GM12892 (cell line): ENCODE measurements at regions not wholly inside any gene's neighbourhood (a gene's known extent, or its start where the extent isn't known, plus 50 kb on each side); places are given as distances from the start of the nearest gene placed in this dataset.

Source experiments
- POLR2A ChIP-seq: IDR thresholded peaks from 2 replicates; pipeline ENCODE4 v1.6.1; 2011; ENCODE audit warnings: low read depth, low read length, control low read depth
- POLR2AphosphoS5 ChIP-seq: IDR thresholded peaks from 2 replicates; pipeline ENCODE4 v1.6.1; 2011; ENCODE audit warnings: low read depth, low read length, control low read depth
- TAF1 ChIP-seq: IDR thresholded peaks from 2 replicates; pipeline ENCODE4 v1.6.1; 2011; ENCODE audit warnings: low read depth, mild to moderate bottlenecking, control low read depth, low read length, borderline replicate concordance

DNA sequence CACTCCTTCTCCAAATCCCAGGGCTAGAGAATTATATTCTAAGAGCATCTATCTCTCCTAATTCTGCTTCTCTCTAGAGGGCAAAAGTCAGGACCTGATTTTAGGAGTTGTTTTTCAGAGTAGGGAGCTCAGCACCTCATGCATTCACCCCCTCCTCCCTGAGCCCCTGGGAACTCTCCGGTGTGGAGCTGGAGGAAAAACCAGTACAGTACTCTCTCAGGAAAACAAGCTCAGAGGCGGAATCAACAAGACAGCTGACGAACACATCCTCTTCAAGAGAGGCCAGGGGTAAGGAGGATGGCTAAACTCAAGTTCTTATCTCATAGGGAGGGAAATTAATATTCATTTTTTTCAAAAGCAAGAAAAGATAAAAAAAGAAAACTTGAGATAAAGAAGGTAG lies 120.1 kb upstream of the CDYL start:
- TF ChIP-seq POLR2AphosphoS5 (no peak), TAF1 (no peak), POLR2A (no peak)
